ENCODE measurements at regions not wholly inside any gene's neighbourhood (a gene's known extent, or its start where the extent isn't known, plus 50 kb on each side); places are given as distances from the start of the nearest gene placed in this dataset.

- TF ChIP-seq POLR2A (IDR thresholded peaks at IDR 0.05) (no peak), CTCF (IDR thresholded peaks at IDR 0.05) (no peak)
- ATAC-seq (no peak), DNase-seq (no peak)
- Histone ChIP-seq H3K4me1 (no peaks in the 10 kb centered on the region), H3K4me3 (no peak overlapping the region), H3K27me3 (no peaks in the 10 kb centered on the region), H3K9me3 (no peaks in the 10 kb centered on the region), H3K27ac (no peak overlapping the region), H3K36me3 (no peaks in the 10 kb centered on the region)
- intact Hi-C loops (cut with DNase I): loop anchor here in 3 of 10 donors (10.0 kb wide), 3 partner anchors 101 to 131 kb away; no protein-coding TSS in a partner anchor
- WGBS, 4 donors: 87 to 89% (median 89%) methylated on average over 5 of the region's 5 CpGs
Measured at GRCh38 chr4:52366191-52366590, 292.9 kb downstream of the USP46 start.

GRCh38 chr4:52366621-52367020 is 292.5 kb downstream of the USP46 start:
- Histone ChIP-seq H3K9me3 (no peaks in the 10 kb centered on the region), H3K36me3 (no peaks in the 10 kb centered on the region), H3K27ac (no peak overlapping the region), H3K4me1 (no peaks in the 10 kb centered on the region), H3K4me3 (no peak overlapping the region), H3K27me3 (no peaks in the 10 kb centered on the region)
- intact Hi-C loops (cut with DNase I): loop anchor here in 3 of 10 donors (10.0 kb wide), 3 partner anchors 102 to 132 kb away; no protein-coding TSS in a partner anchor
- TF ChIP-seq POLR2A (IDR thresholded peaks at IDR 0.05) (no peak), CTCF (IDR thresholded peaks at IDR 0.05) (no peak)
- DNase-seq: no peak
- WGBS, 4 donors: 62 to 72% (median 65%) methylated on average over 4 of the region's 4 CpGs
- no peak for ATAC-seq

- Histone ChIP-seq H3K4me1 (peaks cover 0 to under 1% (median 0%) of the 10 kb centered on the region in 12 donors), H3K36me3 (no peaks in the 10 kb centered on the region), H3K4me3 (no peak overlapping the region), H3K27me3 (no peaks in the 10 kb centered on the region), H3K9me3 (no peaks in the 10 kb centered on the region), H3K27ac (no peak overlapping the region)
- TF ChIP-seq CTCF (IDR thresholded peaks at IDR 0.05) (no peak), POLR2A (IDR thresholded peaks at IDR 0.05) (no peak)
- DNase-seq (no peak), ATAC-seq (no peak)
- intact Hi-C loops (cut with DNase I): loop anchor here in 3 of 10 donors (10.0 kb wide), 3 partner anchors 103 to 133 kb away; no protein-coding TSS in a partner anchor
- WGBS, 4 donors: 57 to 75% (median 60%) methylated on average over 2 of the region's 2 CpGs
Measured at GRCh38 chr4:52367282-52367830, 291.7 kb downstream of the USP46 start.

- no peaks in the 10 kb centered on the region for H3K9me3 ChIP-seq
- DNase-seq (no peak), ATAC-seq (no peak)
- 85 to 89% (median 87%) methylated on average over 6 of the region's 6 CpGs for WGBS, 4 donors
- H3K4me1 ChIP-seq: peaks cover 0 to 5% (median 0%) of the 10 kb centered on the region in 12 donors
- TF ChIP-seq POLR2A (IDR thresholded peaks at IDR 0.05) (no peak), CTCF (IDR thresholded peaks at IDR 0.05) (no peak)
- no peaks in the 10 kb centered on the region for H3K27me3 ChIP-seq
- no peak overlapping the region for H3K27ac ChIP-seq
- no peak overlapping the region for H3K4me3 ChIP-seq
- no peaks in the 10 kb centered on the region for H3K36me3 ChIP-seq
- intact Hi-C loops (cut with DNase I): loop anchor here in 3 of 10 donors (10.0 kb wide), 3 partner anchors 104 to 134 kb away; no protein-coding TSS in a partner anchor
Measured at GRCh38 chr4:52368895-52369294, 290.2 kb downstream of the USP46 start.
